ENCODE measurements at regions not wholly inside any gene's neighbourhood (a gene's known extent, or its start where the extent isn't known, plus 50 kb on each side); places are given as distances from the start of the nearest gene placed in this dataset.
A peak's percentile ranks its signal among the peaks of the same experiment; 100 is the strongest.
"Not testable (repeated sequence)": the region's sequence is repeated elsewhere in the genome, so short reads cannot be mapped to it uniquely, and the experiment has no call there.

DNA sequence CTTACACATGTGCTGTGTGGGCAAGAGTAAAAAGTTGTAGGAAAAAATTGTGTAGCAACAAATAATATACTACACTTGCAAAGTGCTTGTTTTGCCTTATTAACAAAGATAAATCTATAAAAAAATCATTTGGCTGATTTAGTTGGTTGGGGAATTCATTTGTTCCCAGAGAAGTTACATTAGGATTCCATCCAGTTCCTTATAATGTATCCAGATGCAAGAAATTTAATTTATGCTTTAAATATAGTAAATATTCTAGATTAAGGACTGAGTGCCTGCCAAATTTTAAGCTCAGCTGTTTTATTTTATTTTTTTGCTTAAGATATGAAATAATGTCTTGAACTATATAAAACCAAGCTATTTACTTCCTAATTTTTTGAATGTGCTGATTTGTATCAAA is 1169.9 kb downstream of the NXPH1 start:
- H3K4me1 ChIP-seq: no peaks in the 10 kb centered on the region
- no peak for ATAC-seq (ENCODE audit: low FRiP score in 2 of 2)
- no peaks in the 10 kb centered on the region for H3K36me3 ChIP-seq
- H3K27me3 ChIP-seq: no peaks in the 10 kb centered on the region
- no peak overlapping the region for H3K27ac ChIP-seq
- no peak overlapping the region for H3K4me3 ChIP-seq
- TF ChIP-seq, protein P1, sequence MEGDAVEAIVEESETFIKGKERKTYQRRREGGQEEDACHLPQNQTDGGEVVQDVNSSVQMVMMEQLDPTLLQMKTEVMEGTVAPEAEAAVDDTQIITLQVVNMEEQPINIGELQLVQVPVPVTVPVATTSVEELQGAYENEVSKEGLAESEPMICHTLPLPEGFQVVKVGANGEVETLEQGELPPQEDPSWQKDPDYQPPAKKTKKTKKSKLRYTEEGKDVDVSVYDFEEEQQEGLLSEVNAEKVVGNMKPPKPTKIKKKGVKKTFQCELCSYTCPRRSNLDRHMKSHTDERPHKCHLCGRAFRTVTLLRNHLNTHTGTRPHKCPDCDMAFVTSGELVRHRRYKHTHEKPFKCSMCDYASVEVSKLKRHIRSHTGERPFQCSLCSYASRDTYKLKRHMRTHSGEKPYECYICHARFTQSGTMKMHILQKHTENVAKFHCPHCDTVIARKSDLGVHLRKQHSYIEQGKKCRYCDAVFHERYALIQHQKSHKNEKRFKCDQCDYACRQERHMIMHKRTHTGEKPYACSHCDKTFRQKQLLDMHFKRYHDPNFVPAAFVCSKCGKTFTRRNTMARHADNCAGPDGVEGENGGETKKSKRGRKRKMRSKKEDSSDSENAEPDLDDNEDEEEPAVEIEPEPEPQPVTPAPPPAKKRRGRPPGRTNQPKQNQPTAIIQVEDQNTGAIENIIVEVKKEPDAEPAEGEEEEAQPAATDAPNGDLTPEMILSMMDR (IDR thresholded peaks at IDR 0.05): no peak
- no peak for TF ChIP-seq POLR2A (IDR thresholded peaks at IDR 0.05)
- no peak for DNase-seq
- H3K9me3 ChIP-seq: no peaks in the 10 kb centered on the region

DNA sequence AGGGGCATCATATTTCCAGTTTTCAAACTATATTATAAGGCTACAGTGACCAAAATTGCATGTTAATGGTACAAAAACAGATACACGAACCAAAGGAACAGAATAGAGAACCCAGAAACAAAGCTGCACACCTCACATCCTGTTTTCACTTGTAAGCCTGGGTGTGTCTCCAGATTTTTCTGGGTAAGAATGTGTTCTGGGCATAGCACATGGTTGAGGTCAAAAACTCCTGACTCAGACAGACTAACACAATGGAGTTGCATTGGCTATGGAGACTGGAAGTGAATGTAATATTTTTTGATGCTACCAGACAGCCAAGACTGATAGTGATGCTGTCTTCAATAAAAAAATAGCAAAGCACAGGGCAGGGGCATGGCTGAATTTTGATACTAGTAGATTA is 1175.2 kb downstream of the NXPH1 start:
- H3K27ac ChIP-seq: no peak overlapping the region
- 58 to 61% methylated on average over 1 of the region's 1 CpG for WGBS, 2 donors
- no peaks in the 10 kb centered on the region for H3K4me1 ChIP-seq
- TF ChIP-seq POLR2AphosphoS5 (IDR thresholded peaks at IDR 0.05): no peak
- TF ChIP-seq EP300 (IDR thresholded peaks at IDR 0.05): no peak
- TF ChIP-seq, protein P1 (IDR thresholded peaks at IDR 0.05): no peak
- H3K36me3 ChIP-seq: no peaks in the 10 kb centered on the region
- DNase-seq: no peak
- ATAC-seq (ENCODE audit: low FRiP score in 2 of 2): no peak
- H3K27me3 ChIP-seq: no peaks in the 10 kb centered on the region
- H3K4me3 ChIP-seq: no peak overlapping the region
- H3K9me3 ChIP-seq: no peaks in the 10 kb centered on the region

DNA sequence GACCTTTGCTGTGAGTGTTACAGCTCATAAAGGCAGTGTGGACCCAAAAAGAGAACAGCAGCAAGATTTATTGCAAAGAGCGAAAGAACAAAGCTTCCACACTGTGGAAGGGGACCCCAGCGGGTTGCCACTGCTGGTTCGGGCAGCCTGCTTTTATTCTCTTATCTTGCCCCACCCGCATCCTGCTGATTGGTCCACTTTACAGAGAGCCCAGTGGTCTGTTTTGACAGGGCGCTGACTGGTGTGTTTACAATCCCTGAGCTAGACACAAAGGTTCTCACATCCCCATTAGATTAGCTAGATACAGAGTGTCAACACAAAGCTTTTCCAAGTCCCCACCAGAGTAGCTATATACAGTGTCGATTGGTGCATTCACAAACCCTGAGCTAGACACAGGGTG is 1187.5 kb downstream of the NXPH1 start:
- peaks cover 0 to 10% (median 1%) of the 10 kb centered on the region in 4 donors for H3K9me3 ChIP-seq
- ATAC-seq (ENCODE audit: low FRiP score in 2 of 2); H3K27me3 ChIP-seq; H3K4me3 ChIP-seq; H3K4me1 ChIP-seq; H3K36me3 ChIP-seq; DNase-seq; H3K27ac ChIP-seq: not testable (repeated sequence)
- WGBS, 2 donors: 86 to 90% methylated on average over 6 of the region's 6 CpGs

DNA sequence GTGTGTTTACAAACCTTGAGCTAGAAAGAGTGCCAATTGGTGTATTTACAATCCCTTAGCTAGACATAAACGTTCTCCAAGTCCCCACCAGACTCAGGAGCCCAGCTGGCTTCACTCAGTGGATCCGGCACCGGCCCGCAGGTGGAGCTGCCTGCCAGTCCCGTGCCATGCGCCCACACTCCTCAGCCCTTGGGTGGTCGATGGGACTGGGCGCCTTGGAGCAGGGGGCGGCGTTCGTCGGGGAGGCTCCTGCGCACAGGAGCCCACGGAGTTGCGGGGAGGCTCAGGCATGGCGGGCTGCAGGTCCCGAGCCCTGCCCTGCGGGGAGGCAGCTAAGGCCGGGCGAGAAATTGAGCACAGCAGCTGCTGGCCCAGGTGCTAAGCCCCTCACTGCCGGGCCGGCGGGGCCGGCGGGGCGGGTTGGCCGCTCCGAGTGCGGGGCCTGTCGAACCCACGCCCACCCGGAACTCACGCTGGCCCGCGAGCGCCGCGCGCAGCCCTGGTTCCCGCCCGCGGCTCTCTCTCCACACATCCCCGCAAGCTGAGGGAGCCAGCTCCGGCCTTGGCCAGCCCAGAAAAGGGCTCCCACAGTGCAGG is 1188.0 kb downstream of the NXPH1 start:
- DNase-seq: peak in 1 of 2 donors; percentile 71
- 96 to 98% methylated on average over 26 to 30 of the region's 44 CpGs for WGBS, 2 donors
- H3K27me3 ChIP-seq; H3K36me3 ChIP-seq; H3K4me1 ChIP-seq; H3K27ac ChIP-seq; H3K4me3 ChIP-seq; ATAC-seq (ENCODE audit: low FRiP score in 2 of 2): not testable (repeated sequence)
- peaks cover 0 to 10% (median 1%) of the 10 kb centered on the region in 4 donors for H3K9me3 ChIP-seq

DNA sequence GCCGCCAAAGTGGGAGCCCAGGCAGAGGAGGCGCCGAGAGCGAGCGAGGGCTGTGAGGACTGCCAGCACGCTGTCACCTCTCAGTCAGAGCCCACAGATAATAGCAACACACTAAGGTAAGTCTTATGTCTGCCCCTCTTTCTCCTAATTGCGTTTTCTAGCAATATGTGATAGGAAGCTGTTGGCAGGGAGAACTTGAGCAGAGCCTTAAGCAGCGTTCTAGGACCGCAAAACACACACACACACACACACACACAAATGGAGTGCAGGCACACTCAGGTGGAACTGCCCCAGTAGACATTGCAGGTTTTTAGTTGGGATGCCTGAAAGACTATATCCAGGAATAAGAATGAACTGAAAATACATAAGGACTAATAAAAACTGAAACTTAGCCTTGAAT is 1188.5 kb downstream of the NXPH1 start:
- H3K4me3 ChIP-seq: no peak overlapping the region
- no peak for ATAC-seq (ENCODE audit: low FRiP score in 2 of 2)
- no peak overlapping the region for H3K27ac ChIP-seq
- TF ChIP-seq, protein P1 (IDR thresholded peaks at IDR 0.05): no peak
- no peak for TF ChIP-seq POLR2AphosphoS5 (IDR thresholded peaks at IDR 0.05)
- H3K9me3 ChIP-seq: peaks cover 0 to 10% (median 0%) of the 10 kb centered on the region in 4 donors
- 90 to 92% methylated on average over 8 to 9 of the region's 9 CpGs for WGBS, 2 donors
- no peak for DNase-seq
- H3K27me3 ChIP-seq: no peaks in the 10 kb centered on the region
- no peaks in the 10 kb centered on the region for H3K36me3 ChIP-seq
- H3K4me1 ChIP-seq: no peaks in the 10 kb centered on the region

DNA sequence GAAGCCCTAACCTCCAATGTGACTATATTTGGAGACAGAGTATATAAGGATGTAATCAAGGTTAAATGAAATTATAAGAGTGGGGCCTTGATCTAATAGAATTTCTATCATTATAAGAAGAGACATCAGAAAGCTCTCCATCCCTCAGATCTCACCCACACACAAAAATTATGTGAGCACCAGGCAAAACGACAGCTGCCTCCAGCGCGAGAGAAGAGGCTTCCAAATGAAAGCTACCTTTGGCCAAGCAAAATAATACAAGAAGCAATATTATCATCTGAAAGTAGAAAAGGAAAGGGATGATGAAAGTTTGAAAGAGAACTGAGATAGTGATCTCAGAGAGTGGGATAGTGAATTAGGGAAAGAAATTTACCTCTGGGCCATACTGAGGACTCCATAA is 1192.5 kb downstream of the NXPH1 start:
- WGBS, 2 donors: 83 to 85% methylated on average over 3 of the region's 3 CpGs
- Histone ChIP-seq H3K9me3 (peaks cover 0 to 10% (median 0%) of the 10 kb centered on the region in 4 donors), H3K27me3 (no peaks in the 10 kb centered on the region), H3K4me3 (no peak overlapping the region), H3K4me1 (no peaks in the 10 kb centered on the region), H3K27ac (no peak overlapping the region), H3K36me3 (no peaks in the 10 kb centered on the region)
- TF ChIP-seq POLR2AphosphoS5 (IDR thresholded peaks at IDR 0.05) (no peak), POLR2A (IDR thresholded peaks at IDR 0.05) (no peak), EP300 (IDR thresholded peaks at IDR 0.05) (no peak)
- TF ChIP-seq, protein P1 (IDR thresholded peaks at IDR 0.05): no peak
- DNase-seq (no peak), ATAC-seq (ENCODE audit: low FRiP score in 2 of 2) (no peak)

Data from upper lobe of left lung (tissue), 6 donors.